OCI-LY1 (cell line): ENCODE measurements at regions not wholly inside any gene's neighbourhood (a gene's known extent, or its start where the extent isn't known, plus 50 kb on each side); places are given as distances from the start of the nearest gene placed in this dataset.

ENCODE experiments used
- H2AFZ ChIP-seq: fragments of 200-600 bp; sonication (generic), shearing (Covaris generic); 2 replicates; pipeline ENCODE4 v1.6.0; 2014; ENCODE audit warnings: antibody characterized with exemption, mild to moderate bottlenecking, low read length
- H3F3A ChIP-seq: fragments of 200-600 bp; sonication (generic), shearing (Covaris generic); 2 replicates; pipeline ENCODE4 v1.6.0; 2014; ENCODE audit warnings: mild to moderate bottlenecking, antibody characterized with exemption, low read length, moderate library complexity; ENCODE audit not compliant: insufficient read depth
- H3K27ac ChIP-seq: fragments of 200-600 bp; sonication (generic); 2 replicates; pipeline ENCODE4 v1.5.1; 2014; ENCODE audit warnings: low read length, mixed run types, mild to moderate bottlenecking, low read depth; ENCODE audit not compliant: poor library complexity, severe bottlenecking
- H3K27me3 ChIP-seq: fragments of 200-600 bp; sonication (generic); 2 replicates; pipeline ENCODE4 v1.6.0; 2014; ENCODE audit warnings: antibody characterized with exemption, mild to moderate bottlenecking, low read length, moderate library complexity; ENCODE audit not compliant: insufficient read depth
- H3K36me3 ChIP-seq: fragments of 200-600 bp; sonication (generic); 2 replicates; pipeline ENCODE4 v1.6.1; 2014; ENCODE audit warnings: mild to moderate bottlenecking, antibody characterized with exemption, low read length, moderate library complexity, mixed read lengths; ENCODE audit not compliant: insufficient read depth
- H3K4me1 ChIP-seq: fragments of 200-600 bp; sonication (generic); 2 replicates; pipeline ENCODE4 v1.5.1; 2014; ENCODE audit warnings: mild to moderate bottlenecking, low read length, moderate library complexity; ENCODE audit not compliant: insufficient read depth, severe bottlenecking
- H3K4me2 ChIP-seq: fragments of 200-600 bp; sonication (generic), shearing (Covaris generic); 2 replicates; pipeline ENCODE4 v1.6.1; 2014; ENCODE audit warnings: low read length
- H3K4me3 ChIP-seq: fragments of 200-600 bp; sonication (generic); 2 replicates; pipeline ENCODE4 v1.5.1; 2014; ENCODE audit warnings: low read length, low read depth, mild to moderate bottlenecking, mixed read lengths; ENCODE audit not compliant: poor library complexity, severe bottlenecking
- H3K79me2 ChIP-seq: fragments of 200-600 bp; shearing (Covaris generic); 2 replicates; pipeline ENCODE4 v1.6.1; 2016; ENCODE audit warnings: mixed run types, low read length, mixed read lengths; ENCODE audit not compliant: insufficient read depth
- H3K9ac ChIP-seq: fragments of 200-600 bp; sonication (generic), shearing (Covaris generic); 2 replicates; pipeline ENCODE4 v1.6.1; 2014; ENCODE audit warnings: mild to moderate bottlenecking, low read length, mixed read lengths
- H3K9me2 ChIP-seq: fragments of 200-600 bp; sonication (generic), shearing (Covaris generic); 2 replicates; pipeline ENCODE4 v1.6.1; 2014; ENCODE audit warnings: low read depth, mild to moderate bottlenecking, low read length, mixed read lengths
- H3K9me3 ChIP-seq: fragments of 200-600 bp; shearing (Covaris generic); 2 replicates; pipeline ENCODE4 v1.6.1; 2014; ENCODE audit warnings: low read length, mixed read lengths
- H4K20me1 ChIP-seq: fragments of 200-600 bp; sonication (generic), shearing (Covaris generic); 2 replicates; pipeline ENCODE4 v1.6.0; 2016; ENCODE audit warnings: mild to moderate bottlenecking, low read length; ENCODE audit not compliant: insufficient read depth
- CTCF ChIP-seq: fragments of 200-600 bp; sonication (generic), shearing (Covaris generic); IDR thresholded peaks from 2 replicates; pipeline ENCODE4 v1.5.1; 2017; ENCODE audit warnings: mild to moderate bottlenecking, antibody characterized with exemption, low read length, moderate library complexity, mixed read lengths
- EZH2 ChIP-seq: fragments of 200-600 bp; sonication (generic), shearing (Covaris generic); IDR thresholded peaks from 2 replicates; pipeline ENCODE4 v1.8.0; 2017; ENCODE audit warnings: borderline replicate concordance, mixed run types, mild to moderate bottlenecking, antibody characterized with exemption, low read length, moderate library complexity, mixed read lengths

GRCh38 chr14:41087056-41087455 lies 519.6 kb upstream of the LRFN5 start:
- Histone ChIP-seq H3K36me3 (no peaks in the 10 kb centered on the region), H3K9me3 (peaks cover 6% of the 10 kb centered on the region; the same call in 1 of the 2 replicates), H3K9me2 (no peaks in the 10 kb centered on the region), H3K4me1 (no peaks in the 10 kb centered on the region), H3K27me3 (no peaks in the 10 kb centered on the region), H3K4me3 (no peak overlapping the region), H3K4me2 (no peak overlapping the region), H3K79me2 (no peaks in the 10 kb centered on the region), H3F3A (no peaks in the 10 kb centered on the region), H3K9ac (no peak overlapping the region), H3K27ac (no peak overlapping the region), H2AFZ (no peak overlapping the region), H4K20me1 (no peaks in the 10 kb centered on the region)
- no peak for TF ChIP-seq CTCF
- TF ChIP-seq EZH2 = no peak

GRCh38 chr14:41073544-41073943 lies 533.1 kb upstream of the LRFN5 start:
- H3K4me1 ChIP-seq = no peaks in the 10 kb centered on the region
- H3K9ac ChIP-seq = no peak overlapping the region
- no peak overlapping the region for H3K27ac ChIP-seq
- no peak overlapping the region for H2AFZ ChIP-seq
- no peaks in the 10 kb centered on the region for H3K79me2 ChIP-seq
- TF ChIP-seq CTCF = no peak
- TF ChIP-seq EZH2 = no peak
- H4K20me1 ChIP-seq = no peaks in the 10 kb centered on the region
- H3K27me3 ChIP-seq = no peaks in the 10 kb centered on the region
- H3K36me3 ChIP-seq = no peaks in the 10 kb centered on the region
- no peak overlapping the region for H3K4me3 ChIP-seq
- H3K9me3 ChIP-seq = no peaks in the 10 kb centered on the region
- H3F3A ChIP-seq = no peaks in the 10 kb centered on the region
- no peak overlapping the region for H3K4me2 ChIP-seq
- no peaks in the 10 kb centered on the region for H3K9me2 ChIP-seq

DNA sequence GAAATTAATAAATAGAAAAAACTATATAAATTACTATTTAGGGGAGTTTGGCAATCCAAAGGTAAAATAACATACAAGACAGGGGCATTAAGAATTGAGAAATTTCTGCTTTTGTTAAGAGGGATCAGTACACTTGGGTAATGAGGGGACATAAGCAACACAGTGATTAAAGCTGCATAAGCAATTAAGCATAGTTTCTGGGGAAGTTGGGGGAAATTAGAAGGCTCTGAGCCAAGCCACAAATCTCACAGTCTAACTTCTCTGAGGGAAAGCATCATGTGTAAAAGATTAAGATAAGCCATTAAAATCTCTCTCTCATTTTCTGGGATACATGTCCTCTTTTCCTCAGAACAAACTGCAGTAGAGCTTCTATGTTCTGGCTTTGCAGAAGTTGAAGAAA lies 533.9 kb upstream of the LRFN5 start:
- Histone ChIP-seq H3K4me2 (no peak overlapping the region), H3K27ac (no peak overlapping the region), H2AFZ (no peak overlapping the region), H3K9ac (no peak overlapping the region), H3K36me3 (no peaks in the 10 kb centered on the region), H3K27me3 (no peaks in the 10 kb centered on the region), H3K4me3 (no peak overlapping the region), H3K9me2 (no peaks in the 10 kb centered on the region), H3F3A (no peaks in the 10 kb centered on the region), H3K4me1 (no peaks in the 10 kb centered on the region), H3K79me2 (no peaks in the 10 kb centered on the region), H3K9me3 (no peaks in the 10 kb centered on the region), H4K20me1 (no peaks in the 10 kb centered on the region)
- TF ChIP-seq EZH2 (no peak), CTCF (no peak)
